Superior temporal gyrus (tissue), 1 donor: ENCODE measurements at regions not wholly inside any gene's neighbourhood (a gene's known extent, or its start where the extent isn't known, plus 50 kb on each side); places are given as distances from the start of the nearest gene placed in this dataset.

Source experiments
- DNase-seq: peaks from one replicate; pipeline ENCODE4 v3.0.0-alpha.2; 2016; ENCODE audit errors: extremely low spot score

- no peak for DNase-seq
Observed at GRCh38 chr1:229031061-229031460, 239.8 kb upstream of the RAB4A start.

- no peak for DNase-seq
Observed at GRCh38 chr1:229031481-229032341, 239.2 kb upstream of the RAB4A start.

DNA sequence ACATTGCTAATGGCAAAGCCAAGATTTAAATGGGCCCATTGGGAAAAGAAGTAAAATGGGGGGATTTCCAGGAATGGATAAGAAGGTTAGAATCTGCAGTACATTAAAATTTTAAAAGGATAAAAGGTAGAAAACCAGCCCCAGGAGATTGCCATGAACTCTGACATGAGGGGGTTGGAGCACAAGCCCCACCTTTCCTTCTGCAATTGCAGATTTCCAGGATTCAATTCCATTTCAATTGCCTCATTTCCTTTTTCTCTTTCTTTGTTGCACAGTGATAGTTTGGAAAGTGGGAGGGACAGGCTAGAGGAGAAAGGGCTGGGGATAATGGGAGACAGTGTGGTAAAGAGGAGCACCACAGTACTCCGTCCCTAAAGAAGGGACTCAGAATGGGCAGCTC is 238.5 kb upstream of the RAB4A start:
- DNase-seq, result no peak

DNA sequence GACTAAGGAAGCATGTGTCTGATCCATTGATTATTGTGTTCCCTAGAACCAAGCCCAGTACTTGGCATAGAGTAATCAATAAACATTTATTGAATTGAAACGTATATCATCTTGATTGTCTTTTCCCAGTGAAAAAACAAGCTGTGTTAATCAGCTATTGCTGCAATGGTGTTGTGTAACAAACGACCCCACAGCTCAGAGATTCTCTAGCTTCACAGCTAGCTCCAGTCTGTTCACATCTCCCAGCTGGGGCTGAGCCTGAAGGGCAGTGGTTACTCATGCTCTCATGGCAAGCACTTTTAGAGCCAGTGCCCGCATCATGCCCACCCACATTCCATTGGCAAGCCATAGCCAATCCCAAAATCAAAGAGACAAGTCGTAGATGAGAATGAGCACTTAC is 237.4 kb upstream of the RAB4A start:
- no peak for DNase-seq

GRCh38 chr1:229034342-229034741 is 236.6 kb upstream of the RAB4A start:
- DNase-seq, result no peak

GRCh38 chr1:229035054-229035747 is 235.7 kb upstream of the RAB4A start:
- no peak for DNase-seq

DNA sequence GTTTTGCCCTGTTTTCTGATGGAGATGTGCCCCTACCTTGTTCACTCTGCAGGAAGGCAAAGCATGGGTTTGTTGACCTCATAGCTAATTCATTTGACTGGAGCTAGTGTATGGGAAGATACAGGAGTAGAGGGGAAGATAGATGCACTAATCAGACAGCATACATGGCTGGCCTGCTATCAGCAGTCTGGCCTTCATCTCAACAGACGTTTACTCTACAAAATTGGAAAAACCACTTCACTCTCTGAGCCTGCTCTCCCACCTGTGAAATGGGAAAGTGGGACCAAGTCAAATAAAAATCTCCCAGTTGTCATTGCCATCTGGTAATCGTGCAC is 235.2 kb upstream of the RAB4A start:
- DNase-seq, result no peak

GRCh38 chr1:229037806-229038405 is 233.0 kb upstream of the RAB4A start:
- DNase-seq, result no peak

GRCh38 chr1:229040630-229041358 is 230.1 kb upstream of the RAB4A start:
- DNase-seq, result no peak

DNA sequence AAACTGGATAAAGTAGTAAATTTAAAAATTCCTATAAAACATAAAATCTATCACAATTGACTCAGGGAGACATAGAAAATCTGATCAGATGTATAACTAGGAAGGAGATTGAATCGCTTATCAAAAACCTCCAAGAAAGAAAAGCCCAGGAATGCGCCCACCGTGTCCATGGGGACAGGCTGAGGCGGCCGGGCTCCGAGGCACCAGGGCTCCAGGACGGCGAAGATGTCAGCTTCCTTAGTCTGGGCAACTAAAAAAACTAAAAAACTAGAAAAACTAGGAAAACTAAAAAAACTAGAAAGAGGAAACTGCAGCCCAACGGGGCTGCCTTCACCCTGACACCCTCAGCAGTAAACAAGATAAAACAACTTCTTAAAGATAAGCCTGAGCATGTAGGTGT is 229.0 kb upstream of the RAB4A start:
- no peak for DNase-seq

DNA sequence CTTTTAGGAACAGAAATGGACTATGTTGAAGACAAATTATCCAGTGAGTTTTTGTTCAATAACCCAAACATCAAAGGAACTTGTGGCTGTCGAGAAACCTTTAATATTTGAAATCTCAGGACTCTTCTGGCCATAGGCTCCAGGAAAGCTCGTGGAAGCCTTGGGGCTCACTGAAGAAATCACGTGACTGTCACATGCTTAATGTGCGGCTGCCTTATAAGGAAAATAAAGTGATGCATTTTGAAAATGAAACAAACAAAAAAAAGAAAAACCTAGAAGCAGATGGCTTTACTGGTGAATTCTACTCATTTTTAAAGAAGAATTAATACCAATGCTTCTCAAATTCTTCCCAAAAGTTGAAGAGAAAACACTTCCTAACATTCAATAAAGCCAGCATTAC is 228.4 kb upstream of the RAB4A start:
- no peak for DNase-seq

DNA sequence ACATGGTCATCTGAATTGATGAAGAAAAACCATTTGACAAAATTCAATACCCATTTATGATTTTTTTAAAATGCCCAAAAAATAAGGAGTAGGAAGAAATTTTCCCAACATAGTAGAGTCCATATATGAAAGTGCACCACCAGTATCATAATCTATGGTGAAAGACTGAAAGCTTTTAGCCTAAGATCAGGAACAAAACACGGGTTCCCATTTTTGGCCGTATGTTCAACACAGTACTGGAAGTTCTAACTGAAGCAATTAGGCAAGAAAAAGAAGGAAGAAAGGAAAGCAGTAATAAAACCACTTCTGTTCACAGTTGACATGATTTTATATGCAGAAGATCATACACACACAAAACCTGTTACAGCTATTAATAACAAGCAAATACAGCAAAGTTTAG is 227.8 kb upstream of the RAB4A start:
- no peak for DNase-seq

- no peak for DNase-seq
Observed at GRCh38 chr1:229046251-229046853, 224.6 kb upstream of the RAB4A start.

- DNase-seq, result no peak
Observed at GRCh38 chr1:229047161-229047839, 223.6 kb upstream of the RAB4A start.

GRCh38 chr1:229047840-229048620 is 222.9 kb upstream of the RAB4A start:
- DNase-seq, result no peak

- DNase-seq, result no peak
Observed at GRCh38 chr1:229048896-229049295, 222.0 kb upstream of the RAB4A start.

GRCh38 chr1:229056046-229056445 is 214.9 kb upstream of the RAB4A start:
- no peak for DNase-seq

- no peak for DNase-seq
Observed at GRCh38 chr1:229058111-229058561, 212.8 kb upstream of the RAB4A start.

- DNase-seq, result peak; percentile 42
Observed at GRCh38 chr1:229058729-229059128, 212.2 kb upstream of the RAB4A start.
